Ishikawa (cell line): ENCODE measurements at regions not wholly inside any gene's neighbourhood (a gene's known extent, or its start where the extent isn't known, plus 50 kb on each side); places are given as distances from the start of the nearest gene placed in this dataset.

Source experiments
- CEBPB ChIP-seq: IDR thresholded peaks from 2 replicates; pipeline ENCODE4 v1.6.1; 2012
- CREB1 ChIP-seq: IDR thresholded peaks from 2 replicates; pipeline ENCODE4 v1.6.1; 2012; ENCODE audit warnings: low read depth
- FOXM1 ChIP-seq: IDR thresholded peaks from 2 replicates; pipeline ENCODE4 v1.6.1; 2012; ENCODE audit warnings: low read depth, borderline replicate concordance
- TAF1 ChIP-seq: IDR thresholded peaks from 2 replicates; pipeline ENCODE4 v1.6.1; 2012; ENCODE audit warnings: low read depth, mild to moderate bottlenecking
- TF ChIP-seq, protein P1 (sequence below): IDR thresholded peaks from 2 replicates; pipeline ENCODE4 v1.6.1; 2012; ENCODE audit warnings: low read depth, mild to moderate bottlenecking
- TF ChIP-seq, protein P2 (sequence below): IDR thresholded peaks from 2 replicates; pipeline ENCODE4 v1.6.1; 2012

DNA sequence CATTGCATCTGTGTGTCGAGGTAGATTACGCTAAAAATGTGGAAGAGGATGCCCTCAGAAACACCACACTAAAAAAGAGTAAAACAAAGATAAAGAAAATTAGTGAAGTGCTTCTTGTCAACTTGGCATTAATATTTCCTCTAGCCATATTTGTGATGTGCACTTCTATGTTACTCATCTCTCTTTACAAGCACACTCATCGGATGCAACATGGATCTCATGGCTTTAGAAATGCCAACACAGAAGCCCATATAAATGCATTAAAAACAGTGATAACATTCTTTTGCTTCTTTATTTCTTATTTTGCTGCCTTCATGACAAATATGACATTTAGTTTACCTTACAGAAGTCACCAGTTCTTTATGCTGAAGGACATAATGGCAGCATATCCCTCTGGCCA is 79.0 kb upstream of the SCIN start:
- TF ChIP-seq CEBPB (no peak), FOXM1 (no peak), TAF1 (no peak), CREB1 (no peak)
- TF ChIP-seq, protein P1, sequence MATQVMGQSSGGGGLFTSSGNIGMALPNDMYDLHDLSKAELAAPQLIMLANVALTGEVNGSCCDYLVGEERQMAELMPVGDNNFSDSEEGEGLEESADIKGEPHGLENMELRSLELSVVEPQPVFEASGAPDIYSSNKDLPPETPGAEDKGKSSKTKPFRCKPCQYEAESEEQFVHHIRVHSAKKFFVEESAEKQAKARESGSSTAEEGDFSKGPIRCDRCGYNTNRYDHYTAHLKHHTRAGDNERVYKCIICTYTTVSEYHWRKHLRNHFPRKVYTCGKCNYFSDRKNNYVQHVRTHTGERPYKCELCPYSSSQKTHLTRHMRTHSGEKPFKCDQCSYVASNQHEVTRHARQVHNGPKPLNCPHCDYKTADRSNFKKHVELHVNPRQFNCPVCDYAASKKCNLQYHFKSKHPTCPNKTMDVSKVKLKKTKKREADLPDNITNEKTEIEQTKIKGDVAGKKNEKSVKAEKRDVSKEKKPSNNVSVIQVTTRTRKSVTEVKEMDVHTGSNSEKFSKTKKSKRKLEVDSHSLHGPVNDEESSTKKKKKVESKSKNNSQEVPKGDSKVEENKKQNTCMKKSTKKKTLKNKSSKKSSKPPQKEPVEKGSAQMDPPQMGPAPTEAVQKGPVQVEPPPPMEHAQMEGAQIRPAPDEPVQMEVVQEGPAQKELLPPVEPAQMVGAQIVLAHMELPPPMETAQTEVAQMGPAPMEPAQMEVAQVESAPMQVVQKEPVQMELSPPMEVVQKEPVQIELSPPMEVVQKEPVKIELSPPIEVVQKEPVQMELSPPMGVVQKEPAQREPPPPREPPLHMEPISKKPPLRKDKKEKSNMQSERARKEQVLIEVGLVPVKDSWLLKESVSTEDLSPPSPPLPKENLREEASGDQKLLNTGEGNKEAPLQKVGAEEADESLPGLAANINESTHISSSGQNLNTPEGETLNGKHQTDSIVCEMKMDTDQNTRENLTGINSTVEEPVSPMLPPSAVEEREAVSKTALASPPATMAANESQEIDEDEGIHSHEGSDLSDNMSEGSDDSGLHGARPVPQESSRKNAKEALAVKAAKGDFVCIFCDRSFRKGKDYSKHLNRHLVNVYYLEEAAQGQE, result no peak
- TF ChIP-seq, protein P2, sequence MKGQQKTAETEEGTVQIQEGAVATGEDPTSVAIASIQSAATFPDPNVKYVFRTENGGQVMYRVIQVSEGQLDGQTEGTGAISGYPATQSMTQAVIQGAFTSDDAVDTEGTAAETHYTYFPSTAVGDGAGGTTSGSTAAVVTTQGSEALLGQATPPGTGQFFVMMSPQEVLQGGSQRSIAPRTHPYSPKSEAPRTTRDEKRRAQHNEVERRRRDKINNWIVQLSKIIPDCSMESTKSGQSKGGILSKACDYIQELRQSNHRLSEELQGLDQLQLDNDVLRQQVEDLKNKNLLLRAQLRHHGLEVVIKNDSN, result no peak
